ENCODE measurements at regions not wholly inside any gene's neighbourhood (a gene's known extent, or its start where the extent isn't known, plus 50 kb on each side); places are given as distances from the start of the nearest gene placed in this dataset.
A peak's percentile ranks its signal among the peaks of the same experiment; 100 is the strongest.

DNA sequence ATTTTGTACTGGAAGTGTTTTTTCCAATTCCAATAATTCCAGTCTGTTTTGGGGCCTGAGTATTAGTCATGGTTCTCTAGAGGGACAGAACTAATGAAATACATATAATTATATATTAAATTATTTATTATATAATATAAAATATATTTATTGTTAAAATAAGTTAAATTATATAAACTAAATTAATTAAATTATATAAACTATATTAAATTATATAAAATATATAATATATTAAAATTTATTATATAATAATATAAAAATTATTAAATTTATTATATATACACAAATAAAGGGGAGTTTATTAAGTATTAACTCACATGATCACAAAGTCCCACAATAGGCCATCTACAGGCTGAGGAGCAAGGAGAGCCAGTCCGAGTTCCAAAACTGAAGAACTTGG lies 253.4 kb upstream of the NETO1 start:
- Histone ChIP-seq H3K36me3 (ENCODE audit: insufficient read depth, low read length, poor library complexity, severe bottlenecking) (no peaks in the 10 kb centered on the region), H3K4me3 (ENCODE audit: low read depth, low read length, poor library complexity, severe bottlenecking) (no peak overlapping the region), H3K27me3 (replicated peaks; ENCODE audit: insufficient read depth, low read depth, low read length, poor library complexity) (no peaks in the 10 kb centered on the region), H3K9me3 (ENCODE audit: low read depth, low read length, poor library complexity, severe bottlenecking) (no peaks in the 10 kb centered on the region), H3K4me1 (ENCODE audit: insufficient read depth, low read length, poor library complexity, severe bottlenecking) (no peaks in the 10 kb centered on the region), H3K27ac (ENCODE audit: low read depth, low read length, poor library complexity, severe bottlenecking) (no peak overlapping the region)
- intact Hi-C loops (cut with micrococcal nuclease; ENCODE audit: unreplicated experiment): no loop called here
- CTCF ChIA-PET: no interaction called here
- TF ChIP-seq, protein P1, sequence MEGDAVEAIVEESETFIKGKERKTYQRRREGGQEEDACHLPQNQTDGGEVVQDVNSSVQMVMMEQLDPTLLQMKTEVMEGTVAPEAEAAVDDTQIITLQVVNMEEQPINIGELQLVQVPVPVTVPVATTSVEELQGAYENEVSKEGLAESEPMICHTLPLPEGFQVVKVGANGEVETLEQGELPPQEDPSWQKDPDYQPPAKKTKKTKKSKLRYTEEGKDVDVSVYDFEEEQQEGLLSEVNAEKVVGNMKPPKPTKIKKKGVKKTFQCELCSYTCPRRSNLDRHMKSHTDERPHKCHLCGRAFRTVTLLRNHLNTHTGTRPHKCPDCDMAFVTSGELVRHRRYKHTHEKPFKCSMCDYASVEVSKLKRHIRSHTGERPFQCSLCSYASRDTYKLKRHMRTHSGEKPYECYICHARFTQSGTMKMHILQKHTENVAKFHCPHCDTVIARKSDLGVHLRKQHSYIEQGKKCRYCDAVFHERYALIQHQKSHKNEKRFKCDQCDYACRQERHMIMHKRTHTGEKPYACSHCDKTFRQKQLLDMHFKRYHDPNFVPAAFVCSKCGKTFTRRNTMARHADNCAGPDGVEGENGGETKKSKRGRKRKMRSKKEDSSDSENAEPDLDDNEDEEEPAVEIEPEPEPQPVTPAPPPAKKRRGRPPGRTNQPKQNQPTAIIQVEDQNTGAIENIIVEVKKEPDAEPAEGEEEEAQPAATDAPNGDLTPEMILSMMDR (conservative IDR thresholded peaks at IDR 0.05; ENCODE audit: low read depth, low read length): no peak
- TF ChIP-seq EZH2 (IDR thresholded peaks at IDR 0.05; ENCODE audit: borderline replicate concordance, low read depth, low read length, poor library complexity, severe bottlenecking): no peak
- BruUV-seq (replicated peaks): no TSS peak
- POLR2A ChIA-PET (ENCODE audit: low non-redundant PET): no interaction called here
- no peak for DNase-seq (ENCODE audit: low spot score)

DNA sequence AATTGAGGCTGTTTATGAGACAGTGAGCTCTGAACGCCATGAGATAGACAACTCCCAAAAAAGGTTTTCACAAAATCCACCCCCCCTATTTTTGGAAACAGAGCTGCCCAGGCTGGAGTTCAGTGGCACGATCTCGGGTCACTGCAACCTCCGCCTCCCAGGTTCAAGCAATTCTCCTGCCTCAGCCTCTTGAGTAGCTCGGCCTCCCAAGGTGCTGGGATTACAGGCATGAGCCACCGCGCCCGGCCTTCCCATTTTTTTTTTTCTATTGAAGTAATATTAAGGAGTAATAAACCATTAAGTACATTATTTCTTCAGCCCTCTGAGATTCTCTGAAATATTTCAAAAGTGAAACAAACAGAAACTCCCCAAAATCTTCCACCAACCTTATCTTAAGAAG lies 252.8 kb upstream of the NETO1 start:
- intact Hi-C loops (cut with micrococcal nuclease; ENCODE audit: unreplicated experiment): no loop called here
- DNase-seq (ENCODE audit: low spot score): no peak
- H3K4me1 ChIP-seq (ENCODE audit: insufficient read depth, low read length, poor library complexity, severe bottlenecking): no peaks in the 10 kb centered on the region
- POLR2A ChIA-PET (ENCODE audit: low non-redundant PET): no interaction called here
- no peaks in the 10 kb centered on the region for H3K36me3 ChIP-seq (ENCODE audit: insufficient read depth, low read length, poor library complexity, severe bottlenecking)
- CTCF ChIA-PET: no interaction called here
- TF ChIP-seq, protein P1 (conservative IDR thresholded peaks at IDR 0.05; ENCODE audit: low read depth, low read length): no peak
- no peak for TF ChIP-seq EZH2 (IDR thresholded peaks at IDR 0.05; ENCODE audit: borderline replicate concordance, low read depth, low read length, poor library complexity, severe bottlenecking)
- no TSS peak for BruUV-seq (replicated peaks)
- no peak overlapping the region for H3K4me3 ChIP-seq (ENCODE audit: low read depth, low read length, poor library complexity, severe bottlenecking)
- H3K27me3 ChIP-seq (replicated peaks; ENCODE audit: insufficient read depth, low read depth, low read length, poor library complexity): no peaks in the 10 kb centered on the region
- H3K27ac ChIP-seq (ENCODE audit: low read depth, low read length, poor library complexity, severe bottlenecking): no peak overlapping the region
- no peaks in the 10 kb centered on the region for H3K9me3 ChIP-seq (ENCODE audit: low read depth, low read length, poor library complexity, severe bottlenecking)

DNA sequence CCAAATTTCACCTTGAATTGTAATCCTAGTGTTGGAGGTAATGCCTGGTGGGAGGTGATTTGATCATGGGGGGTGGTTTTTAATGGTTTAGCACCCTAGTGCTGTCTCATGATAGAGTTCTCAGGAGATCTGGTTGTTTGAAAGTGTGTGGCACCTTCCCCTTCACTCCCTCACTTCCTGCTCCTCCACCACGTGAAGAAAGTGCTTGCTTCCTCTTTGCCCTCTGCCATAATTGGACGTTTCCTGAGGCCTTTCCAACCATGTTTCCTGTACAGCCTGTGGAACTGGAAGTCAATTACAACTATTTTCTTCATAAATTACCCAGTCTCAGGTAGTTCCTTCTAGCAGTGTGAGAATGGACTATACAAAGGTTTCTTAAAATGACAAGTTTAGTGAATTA lies 251.8 kb upstream of the NETO1 start:
- no TSS peak for BruUV-seq (replicated peaks)
- intact Hi-C loops (cut with micrococcal nuclease; ENCODE audit: unreplicated experiment): no loop called here
- TF ChIP-seq EZH2 (IDR thresholded peaks at IDR 0.05; ENCODE audit: borderline replicate concordance, low read depth, low read length, poor library complexity, severe bottlenecking): no peak
- TF ChIP-seq, protein P1 (conservative IDR thresholded peaks at IDR 0.05; ENCODE audit: low read depth, low read length): no peak
- ChIA-PET POLR2A (ENCODE audit: low non-redundant PET) (no interaction called here), CTCF (no interaction called here)
- H3K27ac ChIP-seq (ENCODE audit: low read depth, low read length, poor library complexity, severe bottlenecking): no peak overlapping the region
- H3K9me3 ChIP-seq (ENCODE audit: low read depth, low read length, poor library complexity, severe bottlenecking): no peaks in the 10 kb centered on the region
- DNase-seq (ENCODE audit: low spot score): peak; percentile 31
- H3K27me3 ChIP-seq (replicated peaks; ENCODE audit: insufficient read depth, low read depth, low read length, poor library complexity): no peaks in the 10 kb centered on the region
- H3K4me1 ChIP-seq (ENCODE audit: insufficient read depth, low read length, poor library complexity, severe bottlenecking): no peaks in the 10 kb centered on the region
- H3K36me3 ChIP-seq (ENCODE audit: insufficient read depth, low read length, poor library complexity, severe bottlenecking): no peaks in the 10 kb centered on the region
- no peak overlapping the region for H3K4me3 ChIP-seq (ENCODE audit: low read depth, low read length, poor library complexity, severe bottlenecking)

All from A673 (cell line).